HCT116 (cell line): ENCODE measurements at regions not wholly inside any gene's neighbourhood (a gene's known extent, or its start where the extent isn't known, plus 50 kb on each side); places are given as distances from the start of the nearest gene placed in this dataset.

ENCODE experiments used
- ATAC-seq: fragments of 200-7000 bp; cut with Tn5 transposase; 2 replicates; pipeline ENCODE4 v1.9.1; 2020; ENCODE audit warnings: mild to moderate bottlenecking, moderate library complexity
- BruUV-seq: library from RNA; stranded (reverse); fragments of 400-500 nt; replicated peaks from 2 replicates; lab custom pipeline; 2021; lab: Mats Ljungman, UMichigan
- CTCF ChIA-PET: fragments of 300-600 bp; sonication (Branson Sonifier 250); formaldehyde crosslinking; loops from one replicate; lab custom pipeline; 2021; ENCODE audit warnings: antibody characterized with exemption; lab: Charles Lee
- POLR2A ChIA-PET: fragments of 300-600, 350-600 bp; sonication (Branson Sonifier 250); formaldehyde crosslinking; loops from one replicate; lab custom pipeline; 2021; ENCODE audit warnings: antibody characterized with exemption; lab: Charles Lee
- RAD21 ChIA-PET, 2 experiments: fragments of 300-600 bp; sonication (Branson Sonifier 250); formaldehyde crosslinking; loops; one replicate each; lab custom pipeline; 2023; ENCODE audit warnings: low total read pairs in 2 of 2; ENCODE audit not compliant: uncharacterized antibody in 2 of 2, unreplicated experiment in 2 of 2, low non-redundant PET in 1 of 2; lab: Charles Lee
- DNase-seq: peaks from one replicate; pipeline ENCODE4 v3.0.0-alpha.2; 2010; ENCODE audit warnings: low read depth, low spot score
- H2AFZ ChIP-seq: fragments of 200-600 bp; shearing (Covaris generic), sonication (generic); 2 replicates; pipeline ENCODE4 v1.6.1; 2017; ENCODE audit warnings: low read depth, mixed run types, mixed read lengths, antibody characterized with exemption, low read length; ENCODE audit not compliant: poor library complexity, severe bottlenecking
- H3K27ac ChIP-seq: 2 replicates; pipeline ENCODE4 v1.5.1; 2012; ENCODE audit warnings: low read depth, low read length
- H3K27me3 ChIP-seq: fragments of 200-600 bp; sonication (generic); 2 replicates; pipeline ENCODE4 v1.6.1; 2016; ENCODE audit warnings: mixed run types, low read length, mixed read lengths; ENCODE audit not compliant: insufficient read depth
- H3K36me3 ChIP-seq, 2 experiments: fragments of 200-500 bp in 1 of 2; fragments of 200-600 bp in 1 of 2; sonication (Bioruptor generic) in 1 of 2; sonication (generic) in 1 of 2; 2 replicates each; pipeline versions ENCODE4 v1.5.1 to v1.6.1; 2014 to 2016; ENCODE audit warnings: low read length in 2 of 2, inconsistent platforms in 1 of 2, mixed read lengths in 1 of 2, mixed run types in 1 of 2; ENCODE audit not compliant: insufficient read depth in 2 of 2, control insufficient read depth in 1 of 2
- H3K4me1 ChIP-seq, 2 experiments: fragments of 200-600 bp in 1 of 2; sonication (generic) in 1 of 2; 2 replicates each; pipeline versions ENCODE4 v1.5.1 to v1.6.1; 2012 to 2017; ENCODE audit warnings: low read length in 2 of 2, inconsistent platforms in 1 of 2, mild to moderate bottlenecking in 1 of 2, mixed read lengths in 1 of 2, mixed run types in 1 of 2, moderate library complexity in 1 of 2; ENCODE audit not compliant: insufficient read depth in 2 of 2, control insufficient read depth in 1 of 2
- H3K4me2 ChIP-seq: fragments of 200-600 bp; sonication (generic); 2 replicates; pipeline ENCODE4 v1.6.1; 2017; ENCODE audit warnings: mixed run types, low read length, mixed read lengths
- H3K4me3 ChIP-seq, 2 experiments: fragments of 200-600 bp in 1 of 2; sonication (generic) in 1 of 2; replicated peaks in 1 of 2; 2 replicates each; pipeline ENCODE4 v1.5.1; 2011 to 2016; ENCODE audit warnings: low read length in 2 of 2, control low read depth in 1 of 2, low read depth in 1 of 2, mild to moderate bottlenecking in 1 of 2, mixed read lengths in 1 of 2, mixed run types in 1 of 2
- H3K79me2 ChIP-seq: fragments of 200-600 bp; sonication (generic); 2 replicates; pipeline ENCODE4 v1.6.1; 2017; ENCODE audit warnings: mild to moderate bottlenecking, mixed run types, low read length, moderate library complexity, mixed read lengths; ENCODE audit not compliant: insufficient read depth
- H3K9ac ChIP-seq: fragments of 200-600 bp; sonication (generic); 2 replicates; pipeline ENCODE4 v1.6.1; 2016; ENCODE audit warnings: low read length, mixed read lengths
- H3K9me2 ChIP-seq: fragments of 200-600 bp; sonication (generic), shearing (Covaris generic); 2 replicates; pipeline ENCODE4 v1.6.1; 2017; ENCODE audit warnings: mixed run types, mild to moderate bottlenecking, moderate library complexity; ENCODE audit not compliant: insufficient read depth
- H3K9me3 ChIP-seq, 2 experiments: fragments of 200-500 bp in 1 of 2; fragments of 200-600 bp in 1 of 2; sonication (Bioruptor generic) in 1 of 2; sonication (generic) in 1 of 2; 2 replicates each; pipeline ENCODE4 v1.6.1; 2014 to 2017; ENCODE audit warnings: low read length in 2 of 2, mixed read lengths in 2 of 2, inconsistent platforms in 1 of 2, low read depth in 1 of 2, mild to moderate bottlenecking in 1 of 2, mixed run types in 1 of 2, moderate library complexity in 1 of 2; ENCODE audit not compliant: control insufficient read depth in 1 of 2, insufficient read depth in 1 of 2
- H4K20me1 ChIP-seq: fragments of 200-600 bp; sonication (generic), shearing (Covaris generic); 2 replicates; pipeline ENCODE4 v1.6.1; 2017; ENCODE audit warnings: mixed run types, mild to moderate bottlenecking, moderate library complexity; ENCODE audit not compliant: insufficient read depth
- CBX3 ChIP-seq: IDR thresholded peaks from 2 replicates; pipeline ENCODE4 v1.6.1; 2012; ENCODE audit warnings: low read depth
- CEBPB ChIP-seq: IDR thresholded peaks from 2 replicates; pipeline ENCODE4 v1.6.1; 2012; ENCODE audit warnings: low read depth
- EGR1 ChIP-seq: IDR thresholded peaks from 2 replicates; pipeline ENCODE4 v1.6.1; 2012; ENCODE audit warnings: low read depth
- ELF1 ChIP-seq: IDR thresholded peaks from 2 replicates; pipeline ENCODE4 v1.6.1; 2012; ENCODE audit warnings: low read depth, borderline replicate concordance
- EZH2 ChIP-seq: fragments of 200-600 bp; sonication (generic); IDR thresholded peaks from 2 replicates; pipeline ENCODE4 v1.6.1; 2017; ENCODE audit warnings: antibody characterized with exemption, mixed run types
- EZH2phosphoT487 ChIP-seq: fragments of 200-600 bp; IDR thresholded peaks from 2 replicates; pipeline ENCODE4 v1.6.1; 2018; ENCODE audit warnings: antibody characterized with exemption, borderline replicate concordance
- JUND ChIP-seq: IDR thresholded peaks from 2 replicates; pipeline ENCODE4 v1.6.1; 2012
- POLR2A ChIP-seq: IDR thresholded peaks from 2 replicates; pipeline ENCODE4 v1.7.0; 2011; ENCODE audit warnings: borderline replicate concordance; ENCODE audit not compliant: insufficient read depth, insufficient read length; ENCODE audit errors: extremely low read depth
- POLR2AphosphoS5 ChIP-seq: IDR thresholded peaks from 2 replicates; pipeline ENCODE4 v1.6.1; 2011; ENCODE audit warnings: mild to moderate bottlenecking, low read depth, low read length, moderate library complexity
- SRF ChIP-seq: IDR thresholded peaks from 2 replicates; pipeline ENCODE4 v1.6.1; 2012; ENCODE audit warnings: low read depth
- ZFX ChIP-seq: fragments of 450-650 bp; IDR thresholded peaks from 2 replicates; pipeline ENCODE4 v1.6.1; 2017
- intact Hi-C: fragments of 100-400 bp; cut with micrococcal nuclease; formaldehyde crosslinking; loops from 2 replicates; pipeline ENCODE4 v1.10.0; 2022
- TF ChIP-seq, protein P1 (sequence below): IDR thresholded peaks from 2 replicates; pipeline ENCODE4 v1.6.1; 2012; ENCODE audit warnings: low read depth
- TF ChIP-seq, protein P2 (sequence below): IDR thresholded peaks from 2 replicates; pipeline ENCODE4 v1.6.1; 2012

DNA sequence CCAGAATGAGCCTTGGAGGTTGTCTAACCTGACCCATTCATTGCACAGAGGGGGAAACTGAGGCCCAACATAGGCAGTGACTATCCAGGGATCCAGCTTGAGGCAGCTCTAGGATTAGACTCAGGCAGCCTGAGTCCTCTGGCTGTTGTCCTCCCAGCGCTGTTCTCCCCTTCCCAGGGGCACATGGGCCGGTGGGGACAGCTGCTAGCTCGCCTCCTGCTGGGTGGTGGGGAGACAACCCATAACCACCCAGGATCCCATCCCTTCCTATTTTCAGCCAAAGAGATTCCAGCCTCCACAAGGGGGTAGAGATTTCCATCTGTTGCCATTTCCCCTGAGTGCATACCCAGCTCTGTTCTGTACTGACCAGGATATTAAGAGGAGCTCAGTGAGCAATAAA, 145.1 kb upstream of the GPR26 start:
- no peak for ATAC-seq
- H3K27me3 ChIP-seq = peaks cover 19% of the 10 kb centered on the region; the same call in 1 of the 2 replicates
- no peak overlapping the region for H3K4me2 ChIP-seq
- H3K27ac ChIP-seq = no peak overlapping the region
- intact Hi-C loops = no loop called here
- TF ChIP-seq CBX3 (no peak), ZFX (no peak), ELF1 (no peak), POLR2AphosphoS5 (no peak), SRF (no peak), CEBPB (no peak), POLR2A (no peak), EGR1 (no peak), JUND (no peak), EZH2 (no peak), EZH2phosphoT487 (no peak)
- TF ChIP-seq, protein P1, sequence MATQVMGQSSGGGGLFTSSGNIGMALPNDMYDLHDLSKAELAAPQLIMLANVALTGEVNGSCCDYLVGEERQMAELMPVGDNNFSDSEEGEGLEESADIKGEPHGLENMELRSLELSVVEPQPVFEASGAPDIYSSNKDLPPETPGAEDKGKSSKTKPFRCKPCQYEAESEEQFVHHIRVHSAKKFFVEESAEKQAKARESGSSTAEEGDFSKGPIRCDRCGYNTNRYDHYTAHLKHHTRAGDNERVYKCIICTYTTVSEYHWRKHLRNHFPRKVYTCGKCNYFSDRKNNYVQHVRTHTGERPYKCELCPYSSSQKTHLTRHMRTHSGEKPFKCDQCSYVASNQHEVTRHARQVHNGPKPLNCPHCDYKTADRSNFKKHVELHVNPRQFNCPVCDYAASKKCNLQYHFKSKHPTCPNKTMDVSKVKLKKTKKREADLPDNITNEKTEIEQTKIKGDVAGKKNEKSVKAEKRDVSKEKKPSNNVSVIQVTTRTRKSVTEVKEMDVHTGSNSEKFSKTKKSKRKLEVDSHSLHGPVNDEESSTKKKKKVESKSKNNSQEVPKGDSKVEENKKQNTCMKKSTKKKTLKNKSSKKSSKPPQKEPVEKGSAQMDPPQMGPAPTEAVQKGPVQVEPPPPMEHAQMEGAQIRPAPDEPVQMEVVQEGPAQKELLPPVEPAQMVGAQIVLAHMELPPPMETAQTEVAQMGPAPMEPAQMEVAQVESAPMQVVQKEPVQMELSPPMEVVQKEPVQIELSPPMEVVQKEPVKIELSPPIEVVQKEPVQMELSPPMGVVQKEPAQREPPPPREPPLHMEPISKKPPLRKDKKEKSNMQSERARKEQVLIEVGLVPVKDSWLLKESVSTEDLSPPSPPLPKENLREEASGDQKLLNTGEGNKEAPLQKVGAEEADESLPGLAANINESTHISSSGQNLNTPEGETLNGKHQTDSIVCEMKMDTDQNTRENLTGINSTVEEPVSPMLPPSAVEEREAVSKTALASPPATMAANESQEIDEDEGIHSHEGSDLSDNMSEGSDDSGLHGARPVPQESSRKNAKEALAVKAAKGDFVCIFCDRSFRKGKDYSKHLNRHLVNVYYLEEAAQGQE = no peak
- TF ChIP-seq, protein P2, sequence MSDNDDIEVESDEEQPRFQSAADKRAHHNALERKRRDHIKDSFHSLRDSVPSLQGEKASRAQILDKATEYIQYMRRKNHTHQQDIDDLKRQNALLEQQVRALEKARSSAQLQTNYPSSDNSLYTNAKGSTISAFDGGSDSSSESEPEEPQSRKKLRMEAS = no peak
- H3K4me1 ChIP-seq = no peaks in the 10 kb centered on the region
- ChIA-PET POLR2A (no interaction called here), CTCF (no interaction called here), RAD21 (no interaction called here)
- no peaks in the 10 kb centered on the region for H3K36me3 ChIP-seq
- no peaks in the 10 kb centered on the region for H3K9me3 ChIP-seq
- no peak for DNase-seq
- no TSS peak for BruUV-seq
- H3K9me2 ChIP-seq = no peaks in the 10 kb centered on the region
- H3K9ac ChIP-seq = no peak overlapping the region
- no peaks in the 10 kb centered on the region for H3K79me2 ChIP-seq
- no peak overlapping the region for H2AFZ ChIP-seq
- H3K4me3 ChIP-seq = no peak overlapping the region
- H4K20me1 ChIP-seq = no peaks in the 10 kb centered on the region
